MCF 10A (cell line): ENCODE measurements at regions not wholly inside any gene's neighbourhood (a gene's known extent, or its start where the extent isn't known, plus 50 kb on each side); places are given as distances from the start of the nearest gene placed in this dataset.

Experiments used
- BruUV-seq: library from RNA; stranded (reverse); fragments of 400-500 nt; replicated peaks from 2 replicates; lab custom pipeline; 2021; lab: Mats Ljungman, UMichigan
- CTCF ChIA-PET: fragments of 300-600 bp; sonication (Branson Sonifier 250); formaldehyde crosslinking; extraction: SDS; loops from one replicate; lab custom pipeline; 2021; ENCODE audit warnings: antibody characterized with exemption, inconsistent platforms; lab: Yijun Ruan, JAX
- POLR2A ChIA-PET: fragments of 300-600, 350-650 bp; sonication (Branson Sonifier 250); formaldehyde crosslinking; extraction: SDS; loops from one replicate; lab custom pipeline; 2020; ENCODE audit warnings: antibody characterized with exemption, inconsistent platforms; lab: Yijun Ruan, JAX
- DNase-seq: peaks from one replicate; pipeline ENCODE4 v3.0.0-alpha.2; 2018; ENCODE audit not compliant: unreplicated experiment
- H3K27ac Mint-ChIP-seq: one replicate; pipeline ENCODE4 v1.8.0; 2022; ENCODE audit warnings: mild to moderate bottlenecking, low read depth, mixed read lengths; ENCODE audit not compliant: unreplicated experiment
- H3K27me3 Mint-ChIP-seq: one replicate; pipeline ENCODE4 v1.8.0; 2022; ENCODE audit warnings: mixed read lengths; ENCODE audit not compliant: insufficient read depth, unreplicated experiment
- H3K36me3 Mint-ChIP-seq: one replicate; pipeline ENCODE4 v1.8.0; 2022; ENCODE audit warnings: mild to moderate bottlenecking, moderate library complexity, mixed read lengths; ENCODE audit not compliant: insufficient read depth, unreplicated experiment
- H3K4me1 Mint-ChIP-seq: one replicate; pipeline ENCODE4 v1.8.0; 2022; ENCODE audit warnings: mixed read lengths; ENCODE audit not compliant: insufficient read depth, unreplicated experiment
- H3K4me3 Mint-ChIP-seq: one replicate; pipeline ENCODE4 v1.8.0; 2022; ENCODE audit warnings: mild to moderate bottlenecking, moderate library complexity, mixed read lengths; ENCODE audit not compliant: unreplicated experiment
- H3K9me3 Mint-ChIP-seq: one replicate; pipeline ENCODE4 v1.8.0; 2022; ENCODE audit warnings: mixed read lengths; ENCODE audit not compliant: unreplicated experiment
- intact Hi-C: fragments of 100-400 bp; cut with micrococcal nuclease; formaldehyde crosslinking; loops from 2 replicates; pipeline ENCODE4 v1.14.1; 2022
- TF ChIP-seq, protein P1 (sequence below): fragments of 200-600 bp; IDR thresholded peaks from one replicate; pipeline ENCODE4 v1.8.0; 2022; ENCODE audit warnings: antibody characterized with exemption, mild to moderate bottlenecking; ENCODE audit not compliant: unreplicated experiment

DNA sequence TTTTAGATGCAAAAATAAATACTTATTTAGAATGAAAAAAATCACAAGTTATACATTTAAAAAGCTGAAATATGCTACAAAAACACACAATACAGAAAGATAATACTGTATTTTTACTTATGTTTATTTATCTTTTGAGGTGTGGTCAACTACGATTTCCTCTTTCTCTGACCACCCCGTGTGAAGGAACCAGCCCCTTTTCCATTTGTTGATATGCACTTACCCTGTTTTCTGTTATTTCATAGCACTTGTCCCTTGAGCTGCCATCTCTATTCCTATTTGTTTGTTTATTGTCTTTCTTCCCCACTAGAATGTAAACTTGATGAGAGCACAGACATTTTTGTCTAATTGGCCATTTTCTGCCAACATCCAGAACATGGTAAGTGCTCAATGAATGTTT lies 460.5 kb upstream of the TRIB2 start:
- TF ChIP-seq, protein P1, sequence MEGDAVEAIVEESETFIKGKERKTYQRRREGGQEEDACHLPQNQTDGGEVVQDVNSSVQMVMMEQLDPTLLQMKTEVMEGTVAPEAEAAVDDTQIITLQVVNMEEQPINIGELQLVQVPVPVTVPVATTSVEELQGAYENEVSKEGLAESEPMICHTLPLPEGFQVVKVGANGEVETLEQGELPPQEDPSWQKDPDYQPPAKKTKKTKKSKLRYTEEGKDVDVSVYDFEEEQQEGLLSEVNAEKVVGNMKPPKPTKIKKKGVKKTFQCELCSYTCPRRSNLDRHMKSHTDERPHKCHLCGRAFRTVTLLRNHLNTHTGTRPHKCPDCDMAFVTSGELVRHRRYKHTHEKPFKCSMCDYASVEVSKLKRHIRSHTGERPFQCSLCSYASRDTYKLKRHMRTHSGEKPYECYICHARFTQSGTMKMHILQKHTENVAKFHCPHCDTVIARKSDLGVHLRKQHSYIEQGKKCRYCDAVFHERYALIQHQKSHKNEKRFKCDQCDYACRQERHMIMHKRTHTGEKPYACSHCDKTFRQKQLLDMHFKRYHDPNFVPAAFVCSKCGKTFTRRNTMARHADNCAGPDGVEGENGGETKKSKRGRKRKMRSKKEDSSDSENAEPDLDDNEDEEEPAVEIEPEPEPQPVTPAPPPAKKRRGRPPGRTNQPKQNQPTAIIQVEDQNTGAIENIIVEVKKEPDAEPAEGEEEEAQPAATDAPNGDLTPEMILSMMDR: no peak
- Mint-ChIP-seq H3K27ac (no peak overlapping the region), H3K36me3 (no peaks in the 10 kb centered on the region), H3K4me1 (peaks cover 5% of the 10 kb centered on the region), H3K27me3 (no peaks in the 10 kb centered on the region), H3K9me3 (no peaks in the 10 kb centered on the region), H3K4me3 (no peak overlapping the region)
- POLR2A ChIA-PET: no interaction called here
- intact Hi-C loops: no loop called here
- CTCF ChIA-PET: interaction anchor here (0.6 to 1.1 kb wide), 2 partner anchors 9 to 461 kb away, joined by 3 read pairs; no protein-coding TSS in a partner anchor
- no peak for DNase-seq
- BruUV-seq: no TSS peak

GRCh38 chr2:12257476-12257875 lies 459.3 kb upstream of the TRIB2 start:
- BruUV-seq: no TSS peak
- no peak overlapping the region for H3K4me3 Mint-ChIP-seq
- ChIA-PET POLR2A (interaction anchor here (1.5 kb wide), 1 partner anchor 30 kb away, joined by 4 read pairs; no protein-coding TSS in a partner anchor), CTCF (interaction anchor here (1.1 kb wide), 1 partner anchor 8 kb away, joined by 3 read pairs; no protein-coding TSS in a partner anchor)
- H3K4me1 Mint-ChIP-seq: peaks cover 12% of the 10 kb centered on the region
- H3K9me3 Mint-ChIP-seq: no peaks in the 10 kb centered on the region
- no peaks in the 10 kb centered on the region for H3K27me3 Mint-ChIP-seq
- DNase-seq: no peak
- no peak overlapping the region for H3K27ac Mint-ChIP-seq
- H3K36me3 Mint-ChIP-seq: no peaks in the 10 kb centered on the region
- intact Hi-C loops: no loop called here
- TF ChIP-seq, protein P1: no peak

- H3K27me3 Mint-ChIP-seq: no peaks in the 10 kb centered on the region
- intact Hi-C loops: no loop called here
- H3K9me3 Mint-ChIP-seq: no peaks in the 10 kb centered on the region
- no peaks in the 10 kb centered on the region for H3K36me3 Mint-ChIP-seq
- TF ChIP-seq, protein P1: no peak
- no peak overlapping the region for H3K4me3 Mint-ChIP-seq
- no peak for DNase-seq
- ChIA-PET POLR2A (no interaction called here), CTCF (interaction anchor here (1.0 kb wide), 1 partner anchor 457 kb away, joined by 3 read pairs; the partner anchor contains the start of gene TRIB2)
- no TSS peak for BruUV-seq
- H3K27ac Mint-ChIP-seq: no peak overlapping the region
- H3K4me1 Mint-ChIP-seq: peaks cover 19% of the 10 kb centered on the region
Observed at GRCh38 chr2:12259493-12259892, 457.2 kb upstream of the TRIB2 start.

DNA sequence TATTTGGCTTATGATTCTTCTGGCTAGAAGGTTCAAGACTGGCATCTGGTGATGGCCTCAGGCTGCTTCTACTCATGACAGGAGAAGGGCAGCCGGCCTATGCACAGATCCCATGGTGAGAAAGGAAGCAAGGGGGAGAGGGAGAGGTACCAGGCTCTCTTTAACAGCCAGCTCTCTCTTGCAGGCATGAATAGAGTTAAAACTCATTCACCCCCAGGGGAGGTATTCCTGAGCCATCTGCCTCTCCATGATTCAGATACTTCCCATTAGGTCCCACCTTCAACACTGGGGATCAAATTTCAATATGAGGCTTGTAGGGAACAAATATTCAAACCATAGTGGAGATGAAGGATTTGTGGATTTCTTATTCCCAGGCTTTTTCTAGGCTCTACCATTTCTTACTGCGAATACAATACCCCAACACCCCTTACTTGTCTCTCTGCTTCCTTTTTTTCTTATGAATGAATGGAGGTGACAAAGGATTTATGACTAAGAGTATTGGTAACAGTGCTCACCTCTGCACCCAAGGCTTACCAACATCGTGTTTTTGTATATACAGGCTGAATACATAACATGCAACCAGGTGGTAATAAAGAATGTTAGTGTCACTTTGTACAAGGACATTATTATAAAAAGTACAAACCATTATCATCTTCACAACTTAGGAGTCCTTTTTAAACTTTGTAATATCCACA lies 454.6 kb upstream of the TRIB2 start:
- H3K27me3 Mint-ChIP-seq: no peaks in the 10 kb centered on the region
- peaks cover 19% of the 10 kb centered on the region for H3K4me1 Mint-ChIP-seq
- no TSS peak for BruUV-seq
- DNase-seq: peak; percentile 59
- POLR2A ChIA-PET: no interaction called here
- H3K9me3 Mint-ChIP-seq: no peaks in the 10 kb centered on the region
- TF ChIP-seq, protein P1: no peak
- intact Hi-C loops: no loop called here
- no peak overlapping the region for H3K4me3 Mint-ChIP-seq
- CTCF ChIA-PET: interaction anchor here (0.7 kb wide), 1 partner anchor 399 kb away, joined by 3 read pairs; no protein-coding TSS in a partner anchor
- no peaks in the 10 kb centered on the region for H3K36me3 Mint-ChIP-seq
- H3K27ac Mint-ChIP-seq: peak overlapping the region; percentile 46
